NCI-H2227 treated with DMSO at 0.1 percent for 48 hours (cell line): ENCODE measurements at regions not wholly inside any gene's neighbourhood (a gene's known extent, or its start where the extent isn't known, plus 50 kb on each side); places are given as distances from the start of the nearest gene placed in this dataset.
"Not testable (repeated sequence)": the region's sequence is repeated elsewhere in the genome, so short reads cannot be mapped to it uniquely, and the experiment has no call there.

Experiments
- DNase-seq: peaks from one replicate; lab custom pipeline; 2025; lab: John Stamatoyannopoulos, UW

DNA sequence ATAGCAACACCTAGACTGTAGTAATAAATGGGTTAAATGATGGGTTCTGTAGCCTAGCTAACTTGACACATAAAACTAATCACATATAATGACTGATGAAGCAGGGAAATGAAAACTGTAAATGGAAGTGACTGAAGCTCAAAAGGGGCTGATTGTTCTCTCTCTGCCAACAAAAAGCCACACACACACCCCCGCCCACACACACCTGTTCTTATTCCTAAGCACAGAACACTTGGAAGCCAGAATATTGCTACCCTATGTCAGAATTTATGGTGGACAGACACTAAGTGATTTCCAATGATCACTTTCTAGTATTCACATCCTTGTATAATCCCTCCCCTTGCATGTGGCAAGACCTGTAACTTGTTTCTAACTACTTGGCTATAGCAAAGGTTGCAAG lies 603.5 kb downstream of the UTRN start:
- DNase-seq: no peak

GRCh38 chr6:144893680-144894151 lies 608.6 kb downstream of the UTRN start:
- DNase-seq: no peak

- DNase-seq: no peak
These were observed 609.1 kb downstream of the UTRN start for GRCh38 chr6:144894240-144894639.

DNA sequence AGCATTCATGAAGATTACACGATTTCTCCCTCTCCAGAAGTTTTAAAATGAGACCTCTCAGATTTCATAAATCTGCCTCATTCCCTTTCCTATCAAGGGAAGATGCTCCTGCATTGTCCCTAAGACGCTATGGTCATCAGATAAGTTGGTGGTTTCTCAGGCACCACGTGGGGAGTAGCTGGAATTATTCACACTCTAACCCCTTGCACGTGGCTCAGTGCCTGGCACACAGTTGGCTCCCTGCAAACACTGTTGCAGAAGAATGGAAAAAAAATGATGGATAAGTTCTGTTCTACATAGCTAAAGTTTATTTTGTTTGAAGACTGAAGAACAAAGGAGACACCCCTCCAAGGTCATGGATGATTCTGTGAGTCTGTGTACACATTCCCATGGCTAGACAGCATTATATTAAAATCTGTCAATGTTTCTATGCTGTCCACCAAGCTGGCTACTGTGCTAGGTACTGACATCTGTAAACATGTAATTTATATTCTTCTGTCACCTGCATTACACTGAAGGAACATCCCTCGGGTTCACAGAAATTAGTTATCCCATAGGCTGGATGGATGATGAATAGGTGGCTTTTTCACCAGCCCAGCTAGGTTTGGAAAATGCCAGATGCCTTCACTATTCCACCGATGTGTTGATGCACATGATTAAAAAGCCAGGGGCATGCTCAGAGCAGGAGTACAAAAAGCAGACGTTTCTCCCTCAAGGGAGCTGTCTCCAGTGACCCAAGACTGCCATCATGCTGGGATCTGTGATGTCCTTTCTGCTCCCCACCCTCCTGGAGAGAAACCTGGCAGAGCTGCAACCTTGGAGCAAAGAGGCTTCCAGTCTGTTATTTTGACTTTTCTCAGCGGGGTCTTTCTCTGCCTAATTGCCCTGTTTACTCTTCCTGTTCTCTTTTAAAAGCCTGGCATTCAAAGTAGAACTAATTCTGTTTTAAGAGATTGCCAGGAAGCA lies 610.5 kb downstream of the UTRN start:
- peak; percentile 21 for DNase-seq

- DNase-seq: no peak
These were observed 611.2 kb downstream of the UTRN start for GRCh38 chr6:144896289-144896688.

- no peak for DNase-seq
These were observed 611.7 kb downstream of the UTRN start for GRCh38 chr6:144896871-144897270.

GRCh38 chr6:144897441-144897921 lies 612.3 kb downstream of the UTRN start:
- DNase-seq: no peak

- DNase-seq: no peak
These were observed 613.0 kb downstream of the UTRN start for GRCh38 chr6:144898052-144898689.

DNA sequence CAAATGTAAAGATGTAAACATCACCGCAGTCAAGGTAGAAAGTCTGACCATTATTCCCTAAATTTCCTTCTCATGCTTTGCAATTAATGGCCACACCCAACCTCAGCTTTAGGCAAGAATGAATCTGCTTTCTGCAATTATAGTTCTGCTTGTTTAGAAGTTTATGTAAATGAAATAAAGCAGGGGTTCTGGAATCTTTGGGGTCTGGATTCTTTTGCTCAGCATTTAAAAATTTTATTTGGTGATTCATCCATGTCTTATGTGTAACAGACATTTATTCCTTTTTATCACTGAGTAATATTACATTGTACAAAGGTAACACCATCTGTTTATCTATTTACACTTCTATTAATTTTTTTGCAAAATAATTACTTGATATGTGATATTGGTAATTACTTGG lies 613.6 kb downstream of the UTRN start:
- no peak for DNase-seq

GRCh38 chr6:144899161-144899560 lies 614.0 kb downstream of the UTRN start:
- no peak for DNase-seq

DNA sequence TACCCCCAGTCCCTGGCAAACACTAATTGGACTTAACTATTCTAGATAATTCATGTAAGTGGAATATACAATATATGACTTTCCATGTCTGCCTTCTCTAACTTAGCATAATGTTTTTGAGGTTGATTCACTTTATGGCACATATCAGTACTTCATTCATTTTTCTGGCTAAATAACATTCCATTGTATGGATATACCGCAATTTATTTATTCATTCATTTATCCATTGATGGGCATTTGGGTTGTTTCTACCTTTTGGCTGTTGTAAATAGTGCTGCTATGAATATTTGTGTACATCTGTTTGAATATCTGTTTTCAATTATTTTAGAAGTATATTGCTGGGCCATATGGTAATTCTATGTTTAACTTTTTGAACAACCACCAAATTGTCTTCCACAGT lies 616.3 kb downstream of the UTRN start:
- no peak for DNase-seq

DNA sequence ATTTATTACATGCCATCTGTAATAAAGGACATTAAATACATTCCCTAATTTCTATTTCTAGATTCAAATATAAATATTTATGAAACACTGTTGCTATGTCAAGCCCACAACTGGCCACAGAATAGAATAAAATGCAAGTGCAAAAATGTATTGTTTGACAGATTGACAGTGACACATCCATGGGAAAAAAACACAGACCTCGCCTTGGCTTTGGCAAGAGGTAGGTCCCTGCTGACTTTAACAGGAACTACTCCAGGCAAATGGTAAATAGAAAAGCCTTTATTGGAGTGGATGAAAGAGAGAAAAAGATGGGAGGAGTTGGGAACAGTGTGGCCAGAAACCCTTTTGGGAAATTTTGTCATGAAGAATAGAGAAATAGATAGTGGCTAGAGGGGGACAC lies 622.9 kb downstream of the UTRN start:
- no peak for DNase-seq

GRCh38 chr6:144909753-144910285 lies 624.7 kb downstream of the UTRN start:
- DNase-seq: no peak

GRCh38 chr6:144911322-144911721 lies 626.2 kb downstream of the UTRN start:
- no peak for DNase-seq

DNA sequence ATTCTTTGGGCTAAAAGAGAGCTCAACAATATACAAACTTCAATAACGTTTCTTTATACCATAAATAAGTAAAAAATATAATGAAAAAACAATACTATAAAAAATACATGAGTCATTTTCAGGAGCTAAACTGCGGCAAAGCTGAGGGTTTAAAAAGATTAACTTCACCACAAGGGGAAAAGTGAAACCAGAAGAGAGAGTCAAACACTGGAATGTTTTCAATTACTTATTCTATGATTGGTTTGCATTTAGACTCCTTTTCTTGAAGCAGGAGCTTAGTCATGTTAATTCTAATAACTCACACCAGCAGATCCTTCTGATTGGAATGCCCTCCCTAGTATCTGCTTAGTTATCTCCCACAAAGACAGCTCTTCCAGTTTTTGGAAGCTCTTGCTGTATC lies 627.3 kb downstream of the UTRN start:
- DNase-seq: no peak

GRCh38 chr6:144918073-144918472 lies 632.9 kb downstream of the UTRN start:
- no peak for DNase-seq

- no peak for DNase-seq
These were observed 634.4 kb downstream of the UTRN start for GRCh38 chr6:144919560-144919959.

DNA sequence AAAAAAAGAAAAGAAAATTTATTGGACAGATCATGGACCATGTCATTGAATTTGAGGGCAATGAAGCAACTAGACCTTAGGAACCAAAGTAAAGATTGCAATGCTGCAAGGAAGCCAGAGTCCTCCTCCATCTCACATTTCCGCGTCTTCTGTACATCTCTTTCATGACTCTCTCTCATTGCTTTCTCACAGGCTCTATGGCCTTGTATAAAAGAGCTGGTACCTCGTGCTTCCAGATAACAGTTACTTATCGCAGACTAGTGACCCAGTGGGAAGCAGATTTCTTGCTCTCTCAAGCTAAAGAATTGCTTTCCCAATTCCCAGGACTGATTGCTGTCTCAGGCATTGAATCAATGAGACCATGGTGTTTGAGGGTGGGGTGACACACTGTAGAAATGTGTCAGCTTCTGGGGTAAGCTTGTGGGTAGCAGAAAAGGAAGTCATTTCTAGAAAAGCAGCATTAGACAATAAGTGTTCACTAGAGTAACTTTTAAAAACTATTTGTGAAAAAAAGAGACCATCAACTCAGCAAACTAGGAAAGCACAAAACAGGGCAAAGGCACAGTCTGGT lies 635.3 kb downstream of the UTRN start:
- no peak for DNase-seq

GRCh38 chr6:144921206-144921975 lies 636.3 kb downstream of the UTRN start:
- DNase-seq: no peak

- no peak for DNase-seq
These were observed 637.1 kb downstream of the UTRN start for GRCh38 chr6:144922120-144922722.

DNA sequence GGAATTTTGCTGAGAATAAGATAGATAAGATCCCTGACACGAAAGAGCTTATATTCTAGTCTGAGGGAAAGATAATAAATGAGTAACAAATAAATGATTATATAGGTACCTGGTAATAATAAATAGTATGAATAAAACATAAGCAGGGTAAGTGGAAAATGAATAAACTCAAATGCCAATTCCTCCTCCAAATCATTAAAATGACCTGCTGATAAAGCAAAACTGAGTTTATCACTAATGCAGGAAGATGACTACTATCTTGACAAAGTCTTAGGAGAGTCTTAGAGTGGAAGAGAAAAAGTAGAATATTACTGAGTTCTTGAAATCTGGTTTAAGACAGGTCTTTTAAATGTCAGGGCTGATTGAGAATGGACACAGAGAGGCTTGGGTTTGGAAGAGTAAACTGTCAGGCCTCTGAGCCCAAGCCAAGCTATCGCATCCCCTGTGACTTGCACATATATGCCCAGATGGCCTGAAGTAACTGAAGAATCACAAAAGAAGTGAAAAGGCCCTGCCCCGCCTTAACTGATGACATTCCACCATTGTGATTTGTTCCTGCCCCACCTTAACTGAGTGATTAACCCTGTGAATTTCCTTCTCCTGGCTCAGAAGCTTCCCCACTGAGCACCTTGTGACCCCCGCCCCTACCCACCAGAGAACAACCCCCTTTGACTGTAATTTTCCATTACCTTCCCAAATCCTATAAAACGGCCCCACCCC lies 637.8 kb downstream of the UTRN start:
- not testable (repeated sequence) for DNase-seq
